BE2C (cell line): ENCODE measurements at regions not wholly inside any gene's neighbourhood (a gene's known extent, or its start where the extent isn't known, plus 50 kb on each side); places are given as distances from the start of the nearest gene placed in this dataset.

Source experiments
- DNase-seq: peaks from one replicate; pipeline ENCODE4 v3.0.0-alpha.2; 2020
- H3K27me3 ChIP-seq: fragments of 250-450 bp; sonication (Bioruptor Pico); 2 replicates; pipeline ENCODE4 v1.5.1; 2020; ENCODE audit warnings: mild to moderate bottlenecking
- H3K36me3 ChIP-seq: fragments of 250-450 bp; sonication (Bioruptor Pico); 2 replicates; pipeline ENCODE4 v1.5.1; 2020; ENCODE audit warnings: mild to moderate bottlenecking
- H3K4me1 ChIP-seq: fragments of 250-450 bp; sonication (Bioruptor Pico); 2 replicates; pipeline ENCODE4 v1.5.1; 2020
- H3K4me3 ChIP-seq: 2 replicates; pipeline ENCODE4 v1.5.1; 2011; ENCODE audit warnings: low read depth, low read length
- H3K9me3 ChIP-seq: fragments of 250-450 bp; sonication (Bioruptor Pico); 2 replicates; pipeline ENCODE4 v1.5.1; 2020
- CTCF ChIP-seq: IDR thresholded peaks from 2 replicates; pipeline ENCODE4 v1.5.1; 2012; ENCODE audit warnings: mild to moderate bottlenecking, low read depth, low read length

GRCh38 chr2:14297340-14297739 lies 335.2 kb upstream of the LRATD1 start:
- H3K4me1 ChIP-seq = no peaks in the 10 kb centered on the region
- TF ChIP-seq CTCF = no peak
- H3K36me3 ChIP-seq = no peaks in the 10 kb centered on the region
- DNase-seq = no peak
- no peaks in the 10 kb centered on the region for H3K9me3 ChIP-seq
- H3K27me3 ChIP-seq = no peaks in the 10 kb centered on the region; the same call in 1 of the 2 replicates
- H3K4me3 ChIP-seq = no peak overlapping the region

- no peak for TF ChIP-seq CTCF
- Histone ChIP-seq H3K4me1 (no peaks in the 10 kb centered on the region), H3K27me3 (no peaks in the 10 kb centered on the region; the same call in 1 of the 2 replicates), H3K9me3 (no peaks in the 10 kb centered on the region), H3K36me3 (no peaks in the 10 kb centered on the region), H3K4me3 (no peak overlapping the region)
- no peak for DNase-seq
These were observed 334.6 kb upstream of the LRATD1 start for GRCh38 chr2:14297906-14298305.

DNA sequence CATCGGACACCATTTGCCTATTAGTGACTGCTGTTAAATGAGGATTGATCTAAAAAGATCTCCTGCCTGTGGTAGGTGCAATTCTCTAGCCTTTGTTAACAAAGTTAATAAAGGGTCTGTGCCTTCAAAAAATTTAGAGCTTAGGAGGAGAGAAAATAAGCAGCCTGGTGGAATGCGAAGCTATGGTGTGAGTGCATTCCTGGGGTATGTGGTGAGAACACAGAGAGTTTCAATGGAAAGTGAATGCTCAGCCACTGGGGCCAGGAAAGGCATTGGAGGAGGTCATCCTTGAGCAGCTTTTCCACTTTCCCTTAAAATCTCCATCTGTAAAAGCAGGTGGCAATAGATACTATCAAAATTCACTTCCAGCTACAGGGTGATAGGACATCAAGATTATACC lies 331.2 kb upstream of the LRATD1 start:
- Histone ChIP-seq H3K4me3 (no peak overlapping the region), H3K4me1 (no peaks in the 10 kb centered on the region), H3K36me3 (no peaks in the 10 kb centered on the region), H3K27me3 (peaks cover 4% of the 10 kb centered on the region), H3K9me3 (no peaks in the 10 kb centered on the region)
- no peak for DNase-seq
- no peak for TF ChIP-seq CTCF

- Histone ChIP-seq H3K4me3 (no peak overlapping the region), H3K4me1 (no peaks in the 10 kb centered on the region), H3K27me3 (peaks cover 4% of the 10 kb centered on the region), H3K9me3 (no peaks in the 10 kb centered on the region), H3K36me3 (no peaks in the 10 kb centered on the region)
- TF ChIP-seq CTCF = no peak
- no peak for DNase-seq
These were observed 329.0 kb upstream of the LRATD1 start for GRCh38 chr2:14303366-14304115.

GRCh38 chr2:14304326-14304725 lies 328.2 kb upstream of the LRATD1 start:
- no peak for DNase-seq
- H3K36me3 ChIP-seq = no peaks in the 10 kb centered on the region
- H3K9me3 ChIP-seq = no peaks in the 10 kb centered on the region
- no peak overlapping the region for H3K4me3 ChIP-seq
- peaks cover 4% of the 10 kb centered on the region for H3K27me3 ChIP-seq
- no peaks in the 10 kb centered on the region for H3K4me1 ChIP-seq
- TF ChIP-seq CTCF = no peak

DNA sequence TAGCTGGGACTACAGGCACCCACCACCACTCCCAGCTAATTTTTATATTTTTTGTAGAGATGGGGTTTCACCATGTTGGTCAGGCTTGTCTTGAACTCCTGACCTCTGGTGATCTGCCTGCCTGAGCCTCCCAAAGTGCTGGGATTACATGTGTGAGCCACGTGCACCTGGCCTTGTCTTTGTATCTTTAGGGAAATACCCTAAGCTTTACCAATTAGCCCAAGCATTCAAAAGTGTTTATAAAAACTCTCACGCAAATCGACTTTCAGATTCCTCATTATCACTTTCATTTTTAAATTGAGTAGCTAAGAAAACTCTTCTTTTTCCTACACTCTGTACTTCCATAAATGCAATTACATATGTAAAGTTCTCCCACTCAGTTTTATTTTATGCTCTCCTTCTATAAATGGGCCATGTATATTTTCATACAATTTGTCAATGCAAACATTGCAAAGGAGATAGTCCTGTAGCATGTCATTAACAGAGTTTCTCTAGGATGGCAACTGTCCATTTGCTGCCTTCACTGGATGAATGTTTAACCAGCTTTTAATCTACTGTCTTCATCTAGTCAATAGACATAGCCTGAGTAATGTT lies 326.2 kb upstream of the LRATD1 start:
- H3K9me3 ChIP-seq = no peaks in the 10 kb centered on the region

More for the DNA sequence above, 326.2 kb upstream of the LRATD1 start:
- H3K27me3 ChIP-seq = peaks cover 4% of the 10 kb centered on the region
- H3K36me3 ChIP-seq = no peaks in the 10 kb centered on the region
- DNase-seq = no peak
- no peak overlapping the region for H3K4me3 ChIP-seq
- no peak for TF ChIP-seq CTCF
- no peaks in the 10 kb centered on the region for H3K4me1 ChIP-seq
